DMS114 treated with DMSO at 0.1 percent for 48 hours (cell line): ENCODE measurements at regions not wholly inside any gene's neighbourhood (a gene's known extent, or its start where the extent isn't known, plus 50 kb on each side); places are given as distances from the start of the nearest gene placed in this dataset.
"Not testable (repeated sequence)": the region's sequence is repeated elsewhere in the genome, so short reads cannot be mapped to it uniquely, and the experiment has no call there.

Source experiments
- DNase-seq: peaks from one replicate; lab custom pipeline; 2025; ENCODE audit not compliant: unreplicated experiment; lab: John Stamatoyannopoulos, UW

DNA sequence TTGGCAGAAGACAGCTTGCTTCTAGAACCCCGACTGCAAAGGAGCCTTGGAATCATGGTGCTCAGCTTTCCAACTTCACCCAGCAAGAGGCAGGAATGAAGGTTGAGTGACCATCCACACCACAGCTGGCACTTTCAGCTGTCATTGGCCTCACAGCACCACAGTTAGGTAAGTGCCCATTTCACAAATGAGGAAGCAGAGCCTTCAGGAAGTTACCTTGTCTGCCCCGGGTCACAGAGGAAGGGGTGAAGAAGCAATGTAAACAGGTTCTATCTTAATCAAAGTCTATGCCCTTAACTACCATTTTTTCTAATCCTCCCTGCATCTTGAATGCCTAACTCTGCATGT, 156.0 kb downstream of the GLUL start:
- DNase-seq: no peak

DNA sequence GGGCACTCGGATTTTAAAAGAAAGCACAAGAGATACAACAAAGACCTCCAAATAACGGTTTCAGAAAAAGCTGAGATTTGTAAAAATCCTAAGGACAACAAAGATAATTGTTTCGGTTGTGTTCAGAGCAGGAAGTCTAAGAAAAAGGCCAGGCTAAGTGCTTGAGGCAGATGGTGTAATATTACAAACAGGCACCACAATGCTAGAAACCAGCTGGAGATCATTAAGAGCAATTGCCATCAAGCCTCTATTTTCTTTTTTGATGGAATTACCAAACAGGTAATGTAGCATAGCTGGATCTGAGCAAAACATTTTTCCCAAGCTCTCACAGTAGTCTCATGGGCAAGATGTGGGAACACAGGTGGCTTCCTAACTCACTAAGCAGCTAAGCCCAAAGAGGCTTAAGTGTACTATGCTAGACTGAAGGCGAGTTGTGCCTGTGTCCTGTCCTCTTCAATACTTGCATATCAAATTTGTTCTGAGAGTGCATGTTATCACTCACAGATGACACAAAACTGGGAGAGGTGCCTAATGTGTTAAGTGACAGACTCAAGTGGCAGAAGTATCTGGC, 161.6 kb downstream of the GLUL start:
- no peak for DNase-seq

DNA sequence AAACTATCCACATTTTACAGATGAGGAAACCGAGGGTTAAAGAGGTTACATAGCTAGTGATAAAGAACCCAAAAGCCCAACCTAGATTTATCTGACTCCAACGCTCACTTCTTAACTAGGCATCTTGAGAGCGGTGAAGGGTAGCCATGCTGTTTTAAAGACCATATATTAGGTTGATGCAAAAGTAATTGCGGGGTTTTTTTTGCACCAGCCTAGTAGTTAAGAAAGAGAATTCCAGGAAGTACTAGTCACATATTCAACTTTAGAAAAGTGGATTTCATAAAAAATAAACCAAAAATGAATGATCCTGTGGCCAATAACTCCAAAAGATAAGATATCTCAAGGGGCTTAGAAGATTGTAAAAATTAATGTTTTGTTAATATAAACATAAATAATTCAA, 162.1 kb downstream of the GLUL start:
- no peak for DNase-seq

DNA sequence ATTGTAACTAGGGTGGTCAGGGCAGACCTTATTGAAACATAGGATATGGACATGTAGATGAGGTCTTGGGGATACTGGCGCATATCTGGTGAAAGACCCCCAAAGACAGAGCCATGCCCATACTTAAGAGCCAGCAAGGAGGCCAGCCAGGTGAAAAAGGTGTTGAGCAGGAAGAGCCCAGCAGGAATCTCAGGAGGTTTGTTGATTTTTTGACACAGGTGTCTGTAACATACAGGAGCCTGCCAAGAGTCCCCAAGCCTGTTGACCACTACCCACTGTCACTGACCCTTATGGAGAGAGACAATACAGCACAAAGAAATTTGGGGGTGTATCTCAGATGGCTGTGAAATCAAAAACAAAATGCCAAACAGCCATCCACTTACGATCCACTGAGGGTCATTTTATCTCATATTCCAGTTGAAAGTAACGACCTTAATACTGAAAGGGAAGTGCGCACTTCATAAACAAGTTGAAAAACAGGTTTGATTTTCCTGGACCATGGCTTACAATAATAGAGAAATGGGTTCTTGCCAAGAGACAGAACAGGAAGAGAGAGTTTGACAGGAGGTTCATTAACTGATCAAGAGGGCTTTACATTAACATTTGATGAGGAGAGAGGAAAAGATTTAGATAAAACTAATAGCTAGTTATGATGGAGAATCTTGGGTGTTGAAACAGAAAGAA, 163.6 kb downstream of the GLUL start:
- DNase-seq: no peak

DNA sequence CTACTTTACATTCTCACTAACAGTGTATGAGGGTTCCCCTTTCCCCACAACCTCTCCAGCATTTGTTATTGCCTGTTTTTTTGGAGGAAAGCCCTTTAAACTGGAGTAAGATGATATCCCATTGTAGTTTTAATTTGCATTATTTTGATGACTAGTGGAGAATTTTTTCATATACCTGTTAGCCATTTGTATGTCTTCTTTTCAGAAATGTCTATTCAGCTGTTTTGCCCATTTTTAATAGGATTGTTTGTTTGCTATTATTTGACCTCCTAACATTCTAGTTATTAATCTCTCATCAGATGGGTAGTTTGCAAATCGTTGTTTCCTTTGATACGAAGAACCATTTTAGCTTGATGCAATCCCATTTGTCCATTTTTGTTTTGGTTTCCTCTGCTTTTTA, 165.0 kb downstream of the GLUL start:
- no peak for DNase-seq

DNA sequence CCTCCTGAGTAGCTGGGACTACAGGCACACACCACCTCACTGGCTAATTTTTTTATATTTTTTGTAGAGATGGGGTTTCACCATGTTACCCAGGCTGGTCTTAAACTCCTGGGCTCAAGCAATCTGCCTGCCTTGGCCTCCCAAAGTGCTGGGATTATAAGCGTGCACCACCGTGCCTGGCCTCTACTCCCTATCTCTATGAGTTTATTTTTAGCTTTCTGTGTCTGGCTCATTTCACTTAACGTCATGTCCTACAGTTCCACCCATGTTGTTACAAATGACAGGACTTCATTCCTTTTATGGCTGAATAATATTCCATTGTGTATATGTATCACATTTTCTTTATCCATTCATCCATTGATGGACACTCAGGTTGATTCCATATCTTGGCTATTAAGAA, 164.2 kb upstream of the ZNF648 start:
- not testable (repeated sequence) for DNase-seq

DNA sequence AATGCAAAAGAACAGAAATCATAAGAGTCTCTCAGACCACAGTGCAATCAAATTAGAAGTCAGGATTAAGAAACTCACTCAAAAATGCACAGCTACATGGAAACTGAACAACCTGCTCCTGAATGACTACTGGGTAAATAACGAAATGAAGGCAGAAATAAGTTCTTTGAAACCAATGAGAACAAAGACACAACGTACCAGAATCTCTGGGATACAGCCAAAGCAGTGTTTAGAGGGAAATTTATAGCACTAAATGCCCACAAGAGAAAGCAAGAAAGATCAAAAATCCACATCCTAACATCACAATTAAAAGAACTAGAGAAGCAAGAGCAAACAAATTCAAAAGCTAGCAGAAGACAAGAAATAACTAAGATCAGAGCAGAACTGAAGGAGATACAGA, 160.5 kb upstream of the ZNF648 start:
- not testable (repeated sequence) for DNase-seq

DNA sequence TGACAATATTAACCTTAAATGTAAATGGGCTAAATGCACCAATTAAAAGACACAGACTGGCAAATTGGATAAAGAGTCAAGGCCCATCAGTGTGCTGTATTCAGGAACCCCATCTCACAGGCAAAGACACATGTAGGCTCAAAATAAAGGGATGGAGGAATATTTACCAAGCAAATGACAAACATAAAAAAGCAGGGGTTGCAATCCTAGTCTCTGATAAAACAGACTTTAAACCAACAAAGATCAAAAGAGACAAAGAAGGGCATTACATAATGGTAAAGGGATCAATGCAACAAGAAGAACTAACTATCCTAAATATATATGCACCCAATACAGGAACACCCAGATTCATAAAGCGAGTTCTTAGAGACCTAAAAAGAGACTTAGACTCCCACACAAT, 159.9 kb upstream of the ZNF648 start:
- not testable (repeated sequence) for DNase-seq

DNA sequence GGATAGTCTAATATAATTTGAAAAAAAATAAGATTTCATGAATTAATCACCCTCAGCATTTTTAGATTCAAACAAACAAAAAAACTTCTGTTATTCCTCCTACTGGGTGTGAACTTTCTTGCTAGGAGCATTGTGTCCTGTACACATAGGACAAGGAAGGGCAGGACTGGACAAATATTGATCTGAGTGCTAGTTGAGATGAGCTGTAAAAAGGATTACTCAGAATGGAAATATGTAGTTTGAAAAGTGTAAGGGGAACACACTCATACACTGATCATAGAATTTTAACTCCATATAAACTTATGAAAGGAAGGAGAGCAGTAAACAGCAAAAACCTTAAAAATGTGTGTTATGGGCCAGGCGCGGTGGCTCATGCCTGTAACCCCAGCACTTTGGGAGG, 156.5 kb upstream of the ZNF648 start:
- DNase-seq: no peak

DNA sequence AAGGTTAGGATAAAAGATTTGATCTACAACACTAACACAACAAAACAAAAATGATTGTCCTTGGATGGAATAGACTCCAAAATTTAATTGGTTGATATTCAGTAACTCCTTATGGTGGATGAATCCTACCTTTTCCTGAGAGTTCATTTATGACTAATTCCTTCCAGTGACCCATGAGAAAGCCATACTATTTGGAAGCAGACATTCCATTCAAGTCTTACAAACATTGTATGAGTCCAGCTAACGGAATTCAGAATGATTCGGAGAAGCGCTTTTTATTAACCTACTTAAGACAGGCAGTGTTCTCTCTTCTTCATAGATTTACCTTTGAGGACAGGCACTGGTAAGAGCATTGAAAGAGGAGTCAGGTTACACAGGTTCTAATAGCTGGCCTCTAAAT, 155.6 kb upstream of the ZNF648 start:
- DNase-seq: no peak

DNA sequence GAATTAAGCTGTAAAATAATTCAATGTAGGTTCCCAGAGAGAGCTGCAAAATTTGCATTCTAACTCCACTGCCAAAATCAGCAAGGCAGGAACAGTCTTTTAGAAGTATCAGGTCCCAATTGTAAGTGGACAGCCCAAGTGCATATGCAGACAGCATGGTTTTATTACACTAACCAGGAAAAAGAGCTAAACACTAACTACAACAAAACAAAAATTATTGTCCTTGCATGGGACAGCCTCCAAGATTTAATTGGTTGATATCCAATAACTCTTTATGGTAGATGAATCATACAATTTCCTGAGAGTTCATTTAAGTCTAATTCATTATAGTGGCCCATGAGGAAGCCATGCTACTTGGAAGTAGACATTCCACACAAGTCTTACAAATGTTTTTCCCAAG, 154.3 kb upstream of the ZNF648 start:
- no peak for DNase-seq

DNA sequence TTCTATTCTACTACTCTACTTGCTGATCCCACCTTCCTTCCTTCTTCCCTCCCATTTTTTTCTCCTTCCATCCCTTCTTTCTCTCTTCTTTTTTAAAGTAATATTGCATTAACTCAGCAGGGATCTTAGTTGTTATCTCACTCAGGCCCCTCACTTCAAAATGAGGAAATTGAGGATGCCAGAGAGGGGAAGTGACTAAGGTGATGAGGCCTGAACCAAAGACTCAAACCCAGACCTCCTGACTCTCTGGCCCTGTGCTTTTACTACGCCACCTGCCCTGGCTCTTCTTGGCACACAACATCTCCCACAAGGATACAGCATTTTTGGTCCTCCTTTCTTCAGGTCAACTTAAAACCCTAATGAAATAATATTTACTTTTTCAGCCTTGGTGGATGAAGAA, 151.7 kb upstream of the ZNF648 start:
- DNase-seq: no peak

DNA sequence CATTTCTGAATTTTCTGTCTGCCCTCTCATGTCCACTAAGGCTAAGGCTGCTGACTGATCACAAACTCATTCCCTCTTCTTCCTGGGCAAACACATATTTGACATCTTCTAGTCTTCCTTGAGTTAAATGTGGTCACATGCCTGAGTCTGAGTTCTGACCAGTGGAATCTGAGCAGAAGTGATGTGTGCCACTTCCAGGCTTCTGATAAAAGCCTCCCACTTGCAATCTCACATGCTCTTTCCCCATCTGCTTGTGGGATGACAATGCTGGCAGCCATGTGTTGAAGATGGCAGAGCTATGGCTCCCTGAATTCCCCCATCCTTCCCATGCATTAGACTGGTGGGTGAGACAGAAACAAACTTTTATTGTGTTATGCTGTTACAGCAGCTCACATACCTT, 149.9 kb upstream of the ZNF648 start:
- no peak for DNase-seq

DNA sequence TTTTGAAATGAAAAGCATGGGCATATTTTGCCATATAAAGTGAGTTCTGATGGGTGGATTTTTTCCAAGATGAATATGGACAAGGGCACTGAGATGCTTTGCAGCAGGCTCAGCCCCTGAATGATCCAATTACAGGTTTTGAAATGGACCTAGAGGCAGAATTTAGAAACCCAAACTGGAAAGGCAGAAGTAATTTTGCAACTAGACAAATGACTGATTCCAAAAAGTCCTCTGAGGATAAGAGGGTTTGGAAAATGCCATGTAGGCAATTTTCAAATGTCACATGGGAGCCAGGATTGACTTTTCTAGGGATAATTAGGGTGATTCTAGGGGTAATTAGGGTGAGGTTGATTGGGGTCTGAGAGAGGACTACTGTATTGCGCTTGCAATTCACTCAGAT, 148.9 kb upstream of the ZNF648 start:
- no peak for DNase-seq

DNA sequence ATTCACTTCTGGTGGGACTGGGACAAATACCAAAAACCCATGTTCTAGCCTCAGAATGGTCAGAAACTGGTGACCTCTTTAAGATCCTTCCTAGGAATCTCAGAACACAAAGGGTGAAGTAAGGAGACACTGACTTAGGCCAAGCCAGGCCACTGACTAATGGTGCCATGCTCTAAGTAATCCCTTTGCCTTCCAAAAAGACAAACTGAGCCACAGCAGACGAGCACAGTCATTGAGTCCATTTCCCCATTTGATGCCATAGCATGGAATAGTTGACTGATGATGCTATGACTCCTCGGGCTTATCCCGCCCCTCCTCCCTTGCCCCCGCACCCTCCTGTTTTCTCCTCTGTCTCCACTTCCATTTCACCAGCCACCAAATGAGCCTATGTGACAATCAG, 145.8 kb upstream of the ZNF648 start:
- no peak for DNase-seq

DNA sequence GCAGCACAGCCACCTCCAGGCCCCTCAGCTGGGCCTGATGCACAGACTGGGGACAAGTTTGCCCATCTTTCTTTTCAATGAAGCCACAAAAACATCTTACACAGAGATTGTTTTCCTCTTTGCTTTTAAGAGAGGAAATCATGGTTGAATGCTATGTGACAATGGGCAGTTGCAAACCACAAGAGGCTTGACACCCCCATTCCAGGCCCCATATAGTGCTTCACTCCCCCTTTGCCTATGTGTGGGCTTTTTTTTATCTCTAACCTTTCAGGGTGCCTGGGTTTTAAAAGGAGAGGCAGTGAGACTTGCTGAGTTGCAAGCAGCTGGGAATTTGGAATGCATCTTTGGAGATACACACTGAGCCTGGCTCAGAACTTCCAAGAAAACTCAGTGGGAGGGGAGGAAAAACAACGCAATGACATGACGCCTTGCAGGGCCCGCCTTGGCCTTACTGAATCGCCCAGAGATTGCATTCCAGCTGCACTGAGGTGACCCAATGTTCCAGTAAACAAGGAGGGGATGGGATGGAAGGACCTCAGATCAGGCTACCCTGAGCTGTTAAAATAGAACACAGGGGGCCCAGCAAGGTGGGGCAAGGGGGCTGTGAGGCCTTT, 145.2 kb upstream of the ZNF648 start:
- DNase-seq: no peak

DNA sequence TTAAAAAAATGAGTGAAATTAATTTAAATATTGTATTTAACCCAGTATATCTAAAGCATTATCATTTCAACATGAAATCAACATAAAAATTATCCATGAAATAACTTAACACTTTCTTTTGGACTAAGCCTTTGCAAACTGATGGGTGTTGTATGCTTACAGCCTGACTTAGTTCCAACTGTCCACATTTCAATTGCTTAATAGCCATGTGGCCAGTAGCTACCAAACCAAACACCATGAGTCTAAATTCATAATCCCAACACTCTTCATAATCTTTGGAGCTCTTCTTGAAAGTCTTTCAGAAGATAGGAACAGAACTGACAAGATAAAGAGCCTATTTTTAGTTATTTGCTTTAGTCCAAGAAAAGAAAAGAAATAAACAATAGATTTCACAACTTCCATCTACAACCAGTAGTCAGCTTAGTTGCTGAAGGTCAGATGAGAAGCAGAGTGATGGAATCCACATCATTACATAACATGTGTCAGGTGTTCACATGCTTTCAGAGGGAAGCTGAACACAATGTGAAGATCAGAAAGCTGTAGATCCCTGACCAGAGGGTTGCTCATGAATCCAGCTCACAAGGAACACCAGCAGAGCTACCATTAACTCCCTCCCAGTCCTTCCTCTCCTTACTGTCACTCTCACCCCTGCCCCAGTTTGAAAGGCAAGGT, 144.0 kb upstream of the ZNF648 start:
- no peak for DNase-seq

DNA sequence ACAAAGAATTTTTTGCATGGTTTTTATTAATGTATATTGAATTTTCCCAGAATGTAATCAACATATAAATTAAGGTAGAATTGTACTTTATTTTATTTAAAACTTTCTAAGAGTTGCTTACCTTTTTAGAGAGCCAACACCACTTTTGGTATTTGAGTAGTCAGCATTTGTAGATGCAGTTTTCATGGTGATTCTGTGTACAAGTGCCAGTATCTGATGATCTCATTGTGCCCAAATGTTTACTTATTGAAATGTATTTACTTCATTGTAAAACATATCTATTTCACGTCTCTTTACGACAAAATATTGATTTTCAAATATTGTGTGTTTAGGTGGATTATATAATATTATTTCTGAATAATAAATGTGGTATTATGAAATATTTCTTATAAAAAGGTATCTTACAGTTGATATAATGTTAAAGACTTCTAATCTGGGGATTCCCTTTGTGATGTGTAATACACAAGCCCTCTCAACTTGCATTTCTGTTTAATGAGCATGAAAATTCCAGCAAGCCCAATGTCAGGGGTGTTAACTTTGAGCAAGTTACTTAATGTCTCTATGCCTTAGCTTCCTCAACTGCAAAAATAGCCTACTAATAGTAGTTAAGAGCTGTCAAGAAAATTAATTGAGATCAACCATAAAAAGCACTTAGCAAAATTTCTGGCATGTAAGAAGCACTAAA, 141.8 kb upstream of the ZNF648 start:
- no peak for DNase-seq

DNA sequence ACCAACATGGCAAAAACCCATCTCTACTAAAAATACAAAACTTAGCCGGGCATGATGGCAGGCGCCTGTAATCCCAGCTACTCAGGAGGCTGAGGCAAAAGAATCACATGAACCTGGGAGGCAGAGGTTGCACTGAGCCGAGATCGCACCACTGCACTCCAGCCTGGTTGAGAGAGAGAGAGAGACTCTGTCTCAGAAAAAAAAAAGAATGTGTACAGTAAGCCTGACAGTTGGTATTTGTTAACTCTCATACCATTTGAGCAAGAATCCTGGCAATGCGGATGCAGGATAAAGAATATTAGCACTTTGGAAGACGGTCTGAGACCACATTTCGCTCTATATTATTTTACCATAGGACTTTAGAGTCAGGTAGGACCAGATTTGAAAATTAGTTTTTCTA, 140.0 kb upstream of the ZNF648 start:
- not testable (repeated sequence) for DNase-seq

DNA sequence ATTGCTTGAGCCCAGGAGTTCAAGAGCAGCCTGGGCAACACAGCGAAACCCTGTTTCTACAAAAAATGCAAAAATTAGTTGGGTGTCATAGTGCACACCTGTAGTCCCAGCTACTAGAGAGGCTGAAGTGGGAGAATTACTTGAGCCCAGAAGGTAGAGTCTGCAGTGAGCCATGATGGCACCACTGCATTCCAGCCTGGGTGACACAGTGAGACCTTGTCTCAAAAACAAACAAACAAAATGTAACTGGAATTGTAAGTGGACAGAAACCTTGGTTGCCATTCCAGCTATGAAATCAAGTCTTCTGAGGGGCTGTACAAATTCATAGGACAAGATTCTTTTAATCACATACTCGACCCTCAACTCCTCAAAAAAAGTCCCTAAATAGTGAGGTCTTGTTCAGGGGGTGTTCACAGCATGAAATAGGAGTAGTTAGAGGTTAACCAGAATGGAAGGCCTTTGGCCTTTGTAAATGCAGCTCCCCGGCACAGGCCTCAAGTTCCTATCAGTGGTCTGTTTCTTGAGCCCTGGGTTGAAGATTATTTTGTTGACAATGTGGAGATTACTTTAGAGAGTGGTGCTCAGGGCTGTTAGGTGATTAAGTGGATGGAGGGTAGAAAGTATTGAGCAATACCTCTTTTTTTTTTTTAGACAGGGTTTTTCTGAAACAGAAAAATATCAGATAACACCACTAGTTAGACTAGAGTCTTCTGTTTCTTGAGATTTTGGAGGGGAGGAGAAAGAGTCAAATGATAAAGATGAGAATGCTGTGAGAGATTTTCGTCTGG, 138.7 kb upstream of the ZNF648 start:
- no peak for DNase-seq

DNA sequence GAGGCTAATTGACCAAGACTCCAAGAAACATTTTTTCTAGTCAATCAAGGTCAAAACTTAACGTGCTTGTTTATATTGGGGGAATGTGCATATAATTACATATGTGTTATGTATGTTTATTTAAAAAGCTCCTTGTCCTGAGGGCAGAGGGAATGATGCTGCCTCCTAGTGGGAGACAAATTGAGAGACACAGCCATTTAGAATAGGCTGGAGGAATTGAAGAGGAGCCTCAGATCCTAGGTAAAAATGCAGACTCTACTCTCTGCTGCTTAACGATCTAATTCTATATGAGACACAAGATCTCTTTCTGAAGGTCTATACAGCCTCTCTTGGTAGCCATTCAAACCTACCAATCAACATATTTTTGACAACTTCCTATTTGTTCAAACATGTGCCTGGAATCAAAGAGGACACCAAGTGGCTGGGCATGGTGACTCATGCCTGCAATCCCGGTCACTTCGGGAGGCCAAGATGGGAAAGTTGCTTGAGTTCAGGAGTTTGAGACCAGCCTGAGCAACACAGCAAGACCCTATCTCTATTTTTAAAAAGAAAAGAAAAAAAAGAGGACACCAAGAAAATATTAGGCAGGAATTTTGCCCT, 136.6 kb upstream of the ZNF648 start:
- DNase-seq: no peak
